Right atrium auricular region (tissue), 2 donors: ENCODE measurements at regions not wholly inside any gene's neighbourhood (a gene's known extent, or its start where the extent isn't known, plus 50 kb on each side); places are given as distances from the start of the nearest gene placed in this dataset.

Source experiments
- DNase-seq: peaks from one replicate; pipeline ENCODE4 v3.0.0-alpha.2; 2019; ENCODE audit warnings: low spot score
- H3K27ac ChIP-seq, 2 donors: fragments of 200-600 bp; sonication (generic); 1 replicate in 1 of 2; 2 replicates in 1 of 2; pipeline ENCODE4 v1.5.1; 2016 to 2019
- H3K27me3 ChIP-seq, 2 donors: fragments of 200-600 bp; sonication (generic); one replicate each; pipeline versions ENCODE4 v1.5.1 to v1.6.0; 2017 to 2019
- H3K36me3 ChIP-seq: fragments of 200-600 bp; sonication (generic); one replicate; pipeline ENCODE4 v1.5.1; 2016
- H3K4me1 ChIP-seq, 2 donors: fragments of 200-600 bp; sonication (generic); one replicate each; pipeline versions ENCODE4 v1.5.1 to v1.6.0; 2017 to 2019
- H3K4me3 ChIP-seq, 2 donors: fragments of 200-600 bp; sonication (generic); 1 replicate in 1 of 2; 2 replicates in 1 of 2; pipeline ENCODE4 v1.5.1; 2017 to 2019; ENCODE audit warnings: mild to moderate bottlenecking in 1 of 2, moderate library complexity in 1 of 2
- H3K9me3 ChIP-seq, 2 donors: fragments of 200-600 bp; sonication (generic); one replicate each; pipeline ENCODE4 v1.5.1; 2019
- CTCF ChIP-seq, 2 donors: fragments of 200-600 bp; sonication (generic); IDR thresholded peaks; one replicate each; pipeline ENCODE4 v1.5.1; 2019; ENCODE audit warnings: antibody characterized with exemption in 2 of 2

GRCh38 chr4:177222781-177223180, 86.9 kb upstream of the NEIL3 start:
- no peak overlapping the region for H3K27ac ChIP-seq
- no peak overlapping the region for H3K4me3 ChIP-seq
- H3K4me1 ChIP-seq: no peaks in the 10 kb centered on the region
- H3K9me3 ChIP-seq: no peaks in the 10 kb centered on the region
- TF ChIP-seq CTCF (IDR thresholded peaks at IDR 0.05): no peak
- no peak for DNase-seq
- H3K36me3 ChIP-seq: no peaks in the 10 kb centered on the region
- no peaks in the 10 kb centered on the region for H3K27me3 ChIP-seq

- Histone ChIP-seq H3K9me3 (no peaks in the 10 kb centered on the region), H3K27ac (no peak overlapping the region), H3K36me3 (no peaks in the 10 kb centered on the region), H3K27me3 (no peaks in the 10 kb centered on the region), H3K4me1 (no peaks in the 10 kb centered on the region), H3K4me3 (no peak overlapping the region)
- TF ChIP-seq CTCF (IDR thresholded peaks at IDR 0.05): no peak
- DNase-seq: no peak
Observed at GRCh38 chr4:177225605-177226004, 84.1 kb upstream of the NEIL3 start.

GRCh38 chr4:177227636-177228035, 82.0 kb upstream of the NEIL3 start:
- H3K27ac ChIP-seq: no peak overlapping the region
- no peaks in the 10 kb centered on the region for H3K4me1 ChIP-seq
- DNase-seq: no peak
- H3K27me3 ChIP-seq: no peaks in the 10 kb centered on the region
- no peak overlapping the region for H3K4me3 ChIP-seq
- H3K36me3 ChIP-seq: no peaks in the 10 kb centered on the region
- no peak for TF ChIP-seq CTCF (IDR thresholded peaks at IDR 0.05)
- no peaks in the 10 kb centered on the region for H3K9me3 ChIP-seq

- no peak for TF ChIP-seq CTCF (IDR thresholded peaks at IDR 0.05)
- no peaks in the 10 kb centered on the region for H3K9me3 ChIP-seq
- no peak overlapping the region for H3K27ac ChIP-seq
- H3K4me3 ChIP-seq: peak overlapping the region in 1 of 2 donors; percentile 14
- H3K27me3 ChIP-seq: no peaks in the 10 kb centered on the region
- DNase-seq: no peak
- no peaks in the 10 kb centered on the region for H3K36me3 ChIP-seq
- no peaks in the 10 kb centered on the region for H3K4me1 ChIP-seq
Observed at GRCh38 chr4:177228599-177228998, 81.1 kb upstream of the NEIL3 start.

- no peaks in the 10 kb centered on the region for H3K36me3 ChIP-seq
- no peak for TF ChIP-seq CTCF (IDR thresholded peaks at IDR 0.05)
- DNase-seq: no peak
Observed at GRCh38 chr4:177229331-177229730, 80.3 kb upstream of the NEIL3 start.

GRCh38 chr4:177232473-177232872, 77.2 kb upstream of the NEIL3 start:
- no peak for DNase-seq
- H3K36me3 ChIP-seq: no peaks in the 10 kb centered on the region
- TF ChIP-seq CTCF (IDR thresholded peaks at IDR 0.05): no peak

More at GRCh38 chr4:177229331-177229730, 80.3 kb upstream of the NEIL3 start:
- Histone ChIP-seq H3K4me1 (no peaks in the 10 kb centered on the region), H3K27me3 (no peaks in the 10 kb centered on the region), H3K9me3 (no peaks in the 10 kb centered on the region), H3K27ac (no peak overlapping the region), H3K4me3 (peak overlapping the region in 1 of 2 donors; percentile 14)

More at GRCh38 chr4:177232473-177232872, 77.2 kb upstream of the NEIL3 start:
- Histone ChIP-seq H3K27me3 (no peaks in the 10 kb centered on the region), H3K27ac (no peak overlapping the region), H3K9me3 (no peaks in the 10 kb centered on the region), H3K4me1 (no peaks in the 10 kb centered on the region), H3K4me3 (no peak overlapping the region)
